Stimulated activated CD4-positive, alpha-beta T cell treated with anti-CD3 and anti-CD28 coated beads, Interleukin-4, amount 100 ng/mL, for 4 hours (primary cell): ENCODE measurements at regions not wholly inside any gene's neighbourhood (a gene's known extent, or its start where the extent isn't known, plus 50 kb on each side); places are given as distances from the start of the nearest gene placed in this dataset.

ENCODE experiments used
- DNase-seq, 2 experiments: peaks; one replicate each; pipeline ENCODE4 v3.0.0-alpha.2; 2020

DNA sequence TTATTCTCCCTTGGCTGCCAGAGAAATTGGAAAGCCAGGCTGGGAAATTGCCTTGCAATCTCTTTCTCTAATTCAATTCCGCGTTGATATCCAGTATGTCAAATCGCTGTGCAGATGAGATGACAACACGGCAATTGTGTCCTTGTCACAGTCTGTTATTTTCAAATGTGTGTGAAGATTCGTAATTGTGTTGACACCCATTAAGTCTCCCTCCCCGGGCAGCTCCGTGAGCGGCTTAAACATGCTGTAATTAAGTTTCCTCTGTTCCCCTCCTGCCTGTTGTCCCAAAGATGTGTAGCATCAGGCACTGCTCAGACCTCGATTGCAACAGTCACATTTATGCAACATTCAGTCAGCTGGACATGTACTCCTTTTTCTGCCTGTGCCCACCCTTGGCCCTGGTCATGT, 209.5 kb downstream of the LPIN1 start:
- no peak for DNase-seq

DNA sequence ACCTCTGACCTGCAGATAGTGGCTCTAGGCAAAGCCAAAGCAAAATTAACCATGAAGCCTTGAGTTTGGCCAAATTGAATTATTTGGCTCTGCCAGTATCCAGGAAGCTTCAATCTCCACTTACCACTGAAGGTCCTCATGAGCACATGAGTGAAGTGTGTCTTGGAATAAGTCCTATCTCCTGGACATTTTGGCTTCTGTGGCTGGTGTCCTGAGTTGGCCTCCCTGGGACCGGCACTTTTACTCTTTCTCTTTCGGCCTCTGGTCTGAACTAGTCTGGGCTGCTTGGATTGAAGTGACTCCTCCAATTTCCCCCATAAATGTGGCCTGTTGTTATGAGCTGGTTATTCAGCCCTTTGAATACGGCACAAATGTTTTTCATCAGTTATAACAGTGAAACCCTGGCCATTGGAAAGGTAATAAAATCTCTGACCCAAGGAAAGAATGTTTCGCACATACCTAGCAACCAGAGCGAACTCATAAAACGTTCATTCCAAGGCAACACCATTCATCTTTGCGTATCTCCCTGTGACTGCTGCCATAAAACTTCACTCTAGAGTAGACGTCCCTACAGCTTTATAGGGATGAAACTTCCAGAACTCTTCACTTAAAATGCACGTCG, 216.4 kb downstream of the LPIN1 start:
- no peak for DNase-seq

DNA sequence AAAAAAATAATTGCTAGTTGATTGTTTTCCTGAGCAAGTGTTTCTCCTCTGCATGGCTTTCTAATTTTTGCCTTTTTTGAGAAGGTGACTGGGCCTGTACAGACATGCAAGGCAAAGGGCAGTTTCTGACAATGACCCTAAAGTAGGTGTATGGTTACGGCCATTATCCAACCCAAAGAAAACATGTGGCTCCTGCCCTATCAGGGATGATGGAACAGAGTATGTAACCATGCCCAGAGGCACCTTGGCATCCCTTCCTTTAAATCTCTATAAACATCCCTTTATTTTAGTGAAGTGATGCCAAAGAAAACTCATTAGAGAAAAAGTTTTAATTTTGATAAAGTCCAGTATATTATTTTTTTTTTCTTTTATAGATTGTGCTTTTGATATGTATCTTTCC, 217.5 kb downstream of the LPIN1 start:
- DNase-seq: no peak

DNA sequence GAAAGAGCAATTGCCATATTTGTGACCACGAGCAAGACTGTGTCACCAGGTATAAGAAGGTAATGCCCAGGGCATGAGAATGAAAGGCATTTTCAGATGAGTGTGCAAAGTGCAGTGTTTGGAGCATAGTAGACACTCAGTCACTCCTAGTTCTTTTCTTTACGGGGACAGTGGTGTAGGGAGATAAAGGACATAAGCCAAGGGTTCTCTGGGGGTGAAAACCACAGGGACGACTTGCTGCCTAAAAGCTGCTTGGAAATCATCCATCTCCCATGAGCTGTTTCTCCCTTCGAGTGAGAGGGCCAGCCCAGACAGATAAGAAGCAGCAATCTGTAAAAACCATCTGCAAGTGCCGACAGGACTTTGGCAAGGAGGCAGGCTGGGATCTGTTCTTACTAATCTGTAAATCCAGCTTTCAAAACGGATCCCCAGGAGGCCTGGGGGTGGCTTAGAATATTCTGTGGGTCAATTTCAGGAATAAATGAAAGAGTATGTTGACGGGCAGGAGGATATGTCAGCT, 221.6 kb downstream of the LPIN1 start:
- DNase-seq: no peak

DNA sequence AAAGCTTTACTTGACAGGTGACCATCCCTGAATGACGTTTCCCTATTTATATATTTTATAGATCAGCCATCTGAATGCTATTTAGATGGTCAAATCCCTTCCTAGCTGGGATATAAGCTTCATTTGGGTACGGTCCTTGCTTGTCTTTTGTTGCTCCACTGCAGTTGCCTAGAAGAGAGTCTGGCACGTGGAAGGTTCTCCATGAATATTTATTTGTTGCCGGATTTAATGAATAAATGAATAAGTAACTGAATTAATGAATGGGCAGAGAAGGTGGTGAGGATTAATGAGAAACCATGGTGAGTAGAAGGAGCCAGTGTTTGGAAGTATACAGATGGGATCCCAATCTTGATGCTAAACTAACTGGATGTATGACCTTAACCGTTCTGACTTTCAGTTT, 222.1 kb downstream of the LPIN1 start:
- DNase-seq: no peak

DNA sequence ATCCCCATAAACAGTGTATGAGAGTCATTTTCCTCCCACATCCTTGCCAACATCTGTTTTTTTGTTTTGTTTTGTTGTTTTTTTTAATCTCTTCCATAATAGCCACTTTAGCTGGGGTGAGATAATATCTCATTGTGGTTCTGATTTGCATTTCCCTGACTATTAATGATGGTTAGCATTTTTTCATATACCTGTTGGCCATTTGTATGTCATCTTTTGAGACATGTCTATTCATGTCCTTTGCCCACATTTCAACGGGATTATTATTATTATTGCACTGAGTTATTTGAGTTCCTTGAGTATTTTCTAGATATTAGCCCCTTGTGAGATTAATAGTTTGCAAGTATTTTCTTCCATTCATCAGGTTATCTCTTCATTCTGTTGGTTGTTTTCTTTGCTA, 223.3 kb downstream of the LPIN1 start:
- DNase-seq: no peak

DNA sequence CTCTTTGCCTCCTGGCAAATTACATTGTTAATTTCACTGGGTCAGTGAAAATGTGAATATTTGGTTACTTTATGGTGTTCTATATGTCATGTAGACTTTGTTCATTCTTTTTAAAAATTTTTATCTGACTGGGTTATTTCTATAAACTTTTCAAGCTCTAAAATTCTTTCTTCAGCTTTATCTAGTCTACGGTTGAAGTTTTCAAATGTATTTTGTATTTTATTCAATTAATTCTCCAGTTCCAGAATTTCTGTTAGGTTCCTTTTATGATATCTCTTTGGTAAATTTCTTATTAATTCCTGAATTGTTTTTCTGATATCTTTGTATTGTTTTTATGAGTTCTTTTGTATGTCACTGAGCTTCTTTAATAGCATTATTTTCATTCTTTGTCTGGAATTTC, 228.1 kb downstream of the LPIN1 start:
- DNase-seq: no peak

DNA sequence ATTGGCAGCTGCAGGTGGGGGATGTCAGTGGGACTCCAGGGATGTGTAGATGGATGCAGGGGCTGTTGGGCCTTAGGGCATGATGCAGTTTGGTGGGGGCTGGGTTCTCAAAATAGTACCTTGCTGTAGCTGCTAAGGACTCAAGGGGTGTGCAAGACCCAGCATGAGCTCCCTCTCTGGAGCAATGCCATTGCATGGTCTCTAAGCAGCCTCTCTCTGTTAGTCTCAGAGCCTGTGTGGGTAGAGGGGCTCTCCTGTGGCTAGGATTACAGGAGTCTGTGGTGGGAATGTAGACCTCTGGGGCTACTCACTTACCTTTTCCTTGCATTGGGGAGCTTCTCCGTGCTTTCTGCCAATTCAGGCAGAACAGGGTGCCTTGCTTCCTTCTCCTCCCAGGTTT, 228.9 kb downstream of the LPIN1 start:
- DNase-seq: no peak

DNA sequence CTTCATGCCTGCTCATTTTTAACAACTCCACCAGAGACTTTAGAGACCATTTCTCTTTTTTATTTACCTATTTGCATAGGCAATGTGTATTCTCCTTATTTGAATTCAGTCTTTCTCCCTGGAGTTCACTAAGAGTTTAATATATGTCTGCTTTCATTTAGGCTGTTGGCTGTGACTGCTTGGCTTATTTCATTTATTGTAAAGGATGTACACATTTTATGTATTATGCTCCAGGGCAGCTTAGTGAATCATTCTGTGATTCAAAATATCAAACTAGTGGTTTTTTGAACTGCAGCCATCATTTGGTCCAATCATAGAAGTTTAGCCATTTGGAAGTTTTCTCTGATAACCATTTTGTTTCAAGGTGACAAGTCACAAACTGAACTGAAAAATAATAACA, 229.6 kb downstream of the LPIN1 start:
- DNase-seq: no peak

DNA sequence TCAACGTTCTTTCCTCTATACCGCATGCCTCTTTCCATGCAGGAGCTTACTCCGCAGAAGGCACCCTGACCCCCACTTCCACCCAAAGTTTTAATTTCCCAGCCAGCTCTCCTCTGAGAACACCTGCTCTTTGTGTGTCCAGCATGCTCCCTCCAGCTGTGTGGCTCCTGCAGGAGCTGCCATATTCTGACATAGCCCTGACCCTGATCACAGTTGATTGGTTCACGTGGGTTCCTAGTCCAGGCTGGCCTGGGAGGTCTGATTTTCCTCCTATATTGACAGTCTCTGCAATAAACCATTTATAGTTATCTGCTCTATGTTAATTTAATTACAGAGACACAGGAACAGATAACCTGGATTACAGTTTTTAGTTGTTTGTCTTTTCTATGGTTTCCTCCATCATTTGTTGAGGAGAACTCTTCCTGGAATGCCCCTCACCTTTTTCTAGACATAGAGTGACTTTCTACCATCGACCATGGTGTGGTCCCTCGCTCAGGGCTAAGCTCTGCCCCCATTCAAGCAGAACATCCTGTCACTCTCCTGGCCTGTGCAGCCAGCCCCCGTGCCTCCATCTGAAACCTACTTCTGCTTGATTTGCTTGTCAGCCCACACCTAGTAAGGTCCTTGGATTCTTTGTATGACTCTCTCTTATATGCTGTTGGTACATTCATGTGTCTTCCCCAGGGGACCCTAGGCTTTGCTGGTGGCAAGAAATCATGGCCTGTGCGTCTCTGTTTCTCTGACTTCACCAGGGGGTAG, 231.5 kb downstream of the LPIN1 start:
- no peak for DNase-seq

DNA sequence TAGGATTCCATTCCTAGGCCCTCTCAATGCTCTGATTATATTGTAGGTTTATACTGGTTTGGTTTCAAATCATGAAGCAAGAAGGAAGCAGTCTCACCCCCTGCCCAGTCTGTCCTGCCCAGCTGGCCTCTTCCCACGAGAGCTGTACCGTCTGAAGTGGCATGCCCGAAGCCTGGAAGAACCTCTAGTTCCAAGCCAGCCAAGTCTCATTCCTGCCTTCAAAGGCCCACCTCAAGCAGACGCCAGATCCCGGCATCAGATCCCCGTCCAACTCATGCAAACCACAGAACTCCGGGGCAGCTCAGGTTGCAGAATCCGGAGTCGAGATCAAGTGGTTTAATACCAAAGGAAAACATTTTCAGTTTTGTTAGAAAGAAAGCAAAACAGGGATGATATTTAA, 234.4 kb downstream of the LPIN1 start:
- DNase-seq: no peak

DNA sequence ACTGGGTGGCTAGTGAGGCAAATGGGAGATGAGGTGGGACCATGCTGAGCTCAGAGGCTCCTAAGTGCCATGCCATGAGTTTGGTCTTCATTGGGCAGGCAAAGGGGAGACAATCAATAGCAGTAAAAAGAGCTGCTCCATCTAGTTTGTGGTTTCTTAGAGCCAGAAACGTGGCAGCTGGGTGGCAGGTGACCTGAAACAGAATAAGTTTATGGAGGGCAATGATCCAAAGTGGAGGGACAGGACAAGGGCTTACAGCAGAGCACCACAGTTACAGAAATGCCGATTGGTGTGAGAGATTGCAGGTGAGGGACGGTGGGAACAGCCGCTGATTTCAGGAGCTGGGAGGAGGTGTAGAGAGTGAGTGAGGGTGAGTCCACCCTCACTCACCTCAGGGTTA, 237.0 kb downstream of the LPIN1 start:
- DNase-seq: no peak

DNA sequence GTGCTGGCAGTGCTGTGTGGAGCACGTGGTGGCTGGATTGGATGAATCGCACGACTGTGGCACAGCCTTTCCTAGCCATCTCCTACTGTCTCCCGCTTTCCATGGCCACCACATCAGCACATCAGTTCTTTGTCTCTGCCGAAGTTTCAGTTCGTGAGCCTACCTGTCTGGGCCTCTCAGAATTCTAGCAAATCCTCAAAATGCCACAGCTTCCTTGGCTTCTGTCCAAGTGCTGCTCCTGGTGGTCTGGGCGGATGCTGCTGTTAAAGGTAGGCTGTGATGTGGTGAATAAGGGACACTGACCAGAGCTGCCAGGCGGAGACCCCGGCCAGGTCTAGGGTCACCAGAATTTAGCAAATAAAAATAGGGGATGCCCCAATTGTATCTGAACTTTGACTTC, 237.4 kb downstream of the LPIN1 start:
- no peak for DNase-seq

DNA sequence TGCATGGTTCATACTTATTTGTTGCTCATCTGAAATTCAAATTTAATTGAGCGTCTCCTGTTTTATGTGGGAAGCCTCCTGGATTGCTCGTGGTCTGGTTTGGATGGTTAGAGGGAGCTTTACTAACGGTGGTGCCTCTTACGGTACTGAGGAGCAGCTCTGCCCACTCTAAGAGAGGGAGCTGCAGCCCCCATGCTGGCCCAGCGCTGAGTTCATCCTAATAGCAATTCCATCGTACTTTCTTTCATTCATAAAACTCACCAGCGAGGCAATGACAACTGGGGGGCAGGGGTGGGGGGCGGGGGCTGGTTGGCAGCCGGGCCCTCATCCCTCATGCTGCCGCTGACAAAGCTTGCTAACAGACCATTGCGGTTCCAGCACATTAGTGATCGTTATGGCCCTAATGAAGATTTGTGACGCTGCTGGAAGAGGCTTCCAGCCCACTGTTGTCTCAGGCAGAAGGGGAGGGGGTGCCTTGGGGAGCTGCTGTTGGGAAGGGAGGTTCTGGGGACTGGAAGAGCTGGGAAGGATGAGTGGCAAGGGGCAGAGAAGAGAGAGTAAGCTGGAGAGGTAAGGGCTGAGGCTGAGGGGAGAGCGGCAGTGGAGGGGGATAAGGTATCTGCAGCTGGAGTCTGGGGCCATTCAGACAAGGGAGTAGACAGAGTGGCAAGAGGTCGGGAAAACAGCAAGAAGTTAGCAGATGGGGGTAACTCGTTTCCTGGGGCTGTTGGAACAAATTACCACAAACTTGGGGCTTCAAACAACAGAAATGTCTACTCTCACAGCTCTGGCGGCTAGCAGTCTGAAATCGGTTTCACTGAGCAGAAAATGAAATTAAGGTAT, 238.1 kb downstream of the LPIN1 start:
- no peak for DNase-seq

DNA sequence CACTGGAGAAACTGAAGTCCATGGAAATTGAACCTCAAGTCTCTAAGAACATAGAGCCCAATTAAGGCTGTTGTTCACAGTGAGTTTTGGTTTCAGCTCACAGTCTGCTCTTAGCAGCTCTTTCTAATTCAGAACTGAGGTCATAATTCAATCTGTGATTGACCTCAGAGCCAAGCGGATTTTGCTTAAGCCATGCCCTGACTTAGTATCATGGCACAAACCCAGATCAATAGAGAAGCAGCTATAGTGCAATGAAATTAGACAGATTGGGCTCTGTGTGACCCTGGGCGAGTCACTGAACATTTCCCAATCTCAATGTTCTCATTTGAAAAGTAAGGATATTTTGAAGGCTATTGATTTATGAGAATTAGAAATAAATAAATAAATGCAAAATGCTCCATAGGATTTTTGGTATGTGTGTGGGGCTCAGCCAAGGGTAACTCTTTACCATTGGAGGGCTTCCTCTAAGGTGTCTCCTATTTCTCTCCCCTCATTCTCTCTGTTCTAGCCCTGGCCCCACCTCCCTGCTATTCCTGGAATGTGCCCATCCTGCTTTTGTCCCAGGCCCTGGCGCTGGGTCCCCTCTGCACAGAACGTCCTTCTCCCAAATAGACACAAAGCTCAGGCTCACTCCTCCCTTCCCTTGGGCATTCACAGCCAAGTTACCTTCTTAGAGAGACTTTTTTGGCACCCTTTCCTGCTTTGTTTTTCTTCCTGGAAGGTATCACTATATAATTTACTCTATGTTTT, 239.6 kb downstream of the LPIN1 start:
- DNase-seq: no peak

DNA sequence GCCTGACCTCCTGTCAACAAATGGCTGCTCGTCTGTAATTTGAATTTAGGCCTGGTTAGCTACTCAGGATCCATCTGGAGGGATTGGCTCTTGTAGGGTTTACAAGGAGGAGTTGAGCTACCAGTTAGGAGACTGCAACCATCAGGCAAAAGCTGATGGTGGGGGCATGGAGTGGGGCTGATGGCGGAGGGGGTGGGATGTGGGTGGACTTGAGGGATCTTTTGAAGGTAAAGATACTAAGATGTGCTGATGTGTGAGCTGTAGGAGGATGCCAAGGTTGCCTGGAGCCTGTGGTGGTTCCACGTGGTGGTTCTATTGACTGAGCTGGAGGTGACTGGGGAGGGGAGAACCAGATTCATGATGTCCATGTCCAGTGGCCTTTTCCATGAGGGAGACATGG, 240.7 kb downstream of the LPIN1 start:
- no peak for DNase-seq

DNA sequence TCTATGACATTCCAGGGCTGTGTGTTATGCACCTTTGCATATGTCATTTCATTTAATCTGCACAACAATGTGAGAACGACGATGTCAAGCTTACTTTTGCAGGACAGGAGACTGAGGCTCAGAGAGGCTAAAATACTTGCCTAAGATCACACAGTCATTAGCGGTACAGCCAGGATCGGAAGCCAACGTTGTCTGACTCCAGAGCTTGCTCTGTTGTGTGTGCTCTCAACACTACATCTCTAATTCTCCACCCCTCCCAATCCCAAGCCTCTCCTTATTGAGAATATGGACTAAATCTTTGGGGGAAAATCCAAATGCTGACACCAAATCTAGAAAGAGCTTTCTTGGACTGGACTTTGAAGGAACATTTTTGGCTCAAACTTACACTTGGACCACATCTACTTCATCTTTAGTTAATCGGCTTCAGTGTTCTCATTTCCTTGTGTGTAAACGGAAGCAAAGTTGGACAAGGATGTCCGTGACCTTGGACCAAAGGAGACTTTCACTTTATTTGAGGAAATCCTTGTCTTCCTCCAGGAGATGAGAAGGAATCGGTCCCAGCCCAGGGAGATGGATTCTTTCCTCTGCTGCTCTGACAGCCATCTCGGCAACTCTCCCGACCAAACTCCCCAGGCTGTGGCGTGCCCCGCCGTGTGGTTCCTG, 242.4 kb downstream of the LPIN1 start:
- DNase-seq: no peak

DNA sequence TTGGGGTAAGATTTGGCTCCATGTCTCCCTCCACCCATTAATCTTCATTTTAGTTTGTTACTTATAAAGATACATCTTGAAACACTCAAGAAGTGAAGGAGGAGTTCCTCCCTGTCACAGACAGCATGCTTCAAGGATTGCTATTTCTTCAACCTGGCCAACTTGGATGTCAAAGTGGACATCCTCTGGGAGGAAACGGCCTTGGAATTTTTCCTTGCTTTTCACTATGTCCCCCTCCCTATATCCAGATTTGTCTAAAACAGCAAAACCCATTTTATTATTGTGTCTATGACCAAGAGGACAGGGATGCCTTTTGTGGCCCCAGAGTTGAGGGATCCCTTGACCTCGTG, 242.9 kb downstream of the LPIN1 start:
- no peak for DNase-seq

DNA sequence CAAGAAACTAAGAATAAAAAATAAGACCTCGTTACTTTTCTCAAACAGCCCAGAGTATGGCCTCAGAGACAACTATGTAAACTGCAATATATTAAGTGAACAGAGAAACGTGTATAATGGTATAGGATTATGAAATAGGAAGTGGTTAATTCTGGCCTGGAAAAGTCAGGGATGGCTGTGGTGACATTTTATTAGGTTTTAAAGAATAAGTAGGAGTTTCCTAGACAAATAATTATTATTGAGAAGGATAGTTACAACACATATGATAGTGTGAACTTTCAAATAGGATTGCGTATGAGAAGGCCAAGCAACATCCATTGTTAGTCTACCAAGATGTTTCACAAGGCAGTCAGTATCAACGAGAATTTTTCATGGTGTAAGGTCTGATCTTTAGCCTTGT, 244.1 kb downstream of the LPIN1 start:
- no peak for DNase-seq

DNA sequence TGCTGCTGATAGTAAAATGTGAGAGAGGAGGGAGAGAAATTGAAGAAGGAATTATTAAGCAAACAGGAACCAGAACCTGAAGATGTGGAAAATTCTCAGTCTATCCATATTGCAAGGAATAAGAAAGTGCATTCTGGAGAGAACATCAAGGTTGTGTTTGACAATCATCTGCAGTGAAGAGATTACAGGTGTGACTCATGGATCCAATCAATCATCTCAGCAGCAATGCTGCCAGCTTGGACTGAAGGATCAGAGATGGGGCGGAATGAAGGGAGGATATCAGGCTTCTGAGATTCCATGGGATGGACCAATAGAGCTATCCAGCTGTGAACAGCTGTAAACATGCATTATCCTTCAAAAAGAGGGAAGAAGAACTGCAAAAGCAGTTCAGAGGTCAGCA, 247.3 kb downstream of the LPIN1 start:
- no peak for DNase-seq

DNA sequence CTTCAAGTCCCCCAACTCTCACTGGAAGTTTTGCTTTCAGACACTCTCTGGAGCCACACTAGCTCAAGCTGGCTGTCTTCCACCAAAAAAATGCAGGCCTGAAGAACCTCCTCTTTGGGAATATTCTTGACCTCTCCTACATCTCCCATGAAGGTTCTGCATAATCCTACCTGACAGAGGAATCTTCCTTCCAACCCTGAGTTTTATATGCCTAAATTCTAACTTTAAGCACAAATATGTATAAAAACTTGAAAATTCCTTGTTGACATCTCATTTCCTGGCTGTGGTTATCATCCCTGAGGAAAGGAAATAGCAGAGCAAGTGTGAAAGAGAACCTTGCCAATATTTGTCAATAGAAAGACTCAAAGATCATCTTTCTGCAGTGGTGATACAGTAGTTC, 249.0 kb downstream of the LPIN1 start:
- no peak for DNase-seq

DNA sequence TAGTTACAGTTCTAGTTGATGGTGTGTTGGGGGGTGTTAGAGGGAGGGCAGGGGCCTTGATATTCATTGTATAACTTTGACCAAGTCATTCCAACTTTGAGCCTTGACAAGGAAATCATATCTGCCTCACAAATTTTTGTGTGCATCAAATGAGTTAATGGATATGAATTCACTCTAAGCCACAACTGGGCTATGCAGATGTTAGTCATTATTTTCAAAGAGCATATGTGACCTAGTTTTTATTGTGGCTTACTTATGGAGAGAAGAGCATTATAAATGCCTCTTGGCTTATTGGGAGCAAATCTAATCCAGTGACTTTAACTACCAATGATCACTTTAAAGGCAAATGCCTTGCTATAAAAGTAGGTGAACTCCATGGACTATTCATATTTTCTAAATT, 250.2 kb downstream of the LPIN1 start:
- no peak for DNase-seq

DNA sequence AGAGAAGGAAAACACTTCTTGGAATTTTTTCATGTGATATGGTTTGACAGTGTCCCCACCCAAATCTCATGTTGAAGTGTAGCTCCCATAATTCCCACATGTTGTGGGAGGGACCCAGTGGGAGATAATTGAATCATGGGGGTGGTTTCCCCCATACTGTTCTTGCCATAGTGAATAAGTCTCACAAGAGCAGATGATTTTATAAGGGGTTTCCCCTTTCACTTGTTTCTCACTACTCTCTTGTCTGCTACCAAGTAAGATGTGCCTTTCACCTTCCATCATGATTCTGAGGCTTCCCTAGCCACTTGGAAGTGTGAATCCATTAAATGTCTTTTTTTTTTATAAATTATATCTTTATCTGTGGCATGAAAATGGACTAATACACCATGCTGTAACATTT, 250.7 kb downstream of the LPIN1 start:
- DNase-seq: no peak
